CD4-positive, alpha-beta T cell treated with Interleukin-4 for 4 hours (primary cell): ENCODE measurements at regions not wholly inside any gene's neighbourhood (a gene's known extent, or its start where the extent isn't known, plus 50 kb on each side); places are given as distances from the start of the nearest gene placed in this dataset.

Source experiments
- DNase-seq: peaks from one replicate; pipeline ENCODE4 v3.0.0-alpha.2; 2020

- no peak for DNase-seq
These were observed 186.4 kb upstream of the DEFB112 start for GRCh38 chr6:50236164-50236563.

- no peak for DNase-seq
These were observed 190.1 kb upstream of the DEFB112 start for GRCh38 chr6:50239853-50240252.

- DNase-seq: no peak
These were observed 191.3 kb upstream of the DEFB112 start for GRCh38 chr6:50240986-50241385.

- no peak for DNase-seq
These were observed 199.8 kb upstream of the DEFB112 start for GRCh38 chr6:50249493-50249892.

- no peak for DNase-seq
These were observed 207.6 kb upstream of the DEFB112 start for GRCh38 chr6:50257322-50257721.

GRCh38 chr6:50259903-50260302 is 210.2 kb upstream of the DEFB112 start:
- DNase-seq: no peak

- DNase-seq: no peak
These were observed 215.4 kb upstream of the DEFB112 start for GRCh38 chr6:50264995-50265571.

- no peak for DNase-seq
These were observed 220.7 kb upstream of the DEFB112 start for GRCh38 chr6:50270415-50270814.

- DNase-seq: no peak
These were observed 221.5 kb upstream of the DEFB112 start for GRCh38 chr6:50271266-50271665.

- no peak for DNase-seq
These were observed 222.1 kb upstream of the DEFB112 start for GRCh38 chr6:50271817-50272216.

GRCh38 chr6:50272611-50273010 is 222.9 kb upstream of the DEFB112 start:
- no peak for DNase-seq

- no peak for DNase-seq
These were observed 227.1 kb upstream of the DEFB112 start for GRCh38 chr6:50276771-50277261.

- no peak for DNase-seq
These were observed 228.0 kb upstream of the DEFB112 start for GRCh38 chr6:50277774-50278173.

GRCh38 chr6:50278663-50279062 is 228.9 kb upstream of the DEFB112 start:
- no peak for DNase-seq

- no peak for DNase-seq
These were observed 236.0 kb upstream of the DEFB112 start for GRCh38 chr6:50285735-50286134.

- no peak for DNase-seq
These were observed 238.5 kb upstream of the DEFB112 start for GRCh38 chr6:50288241-50288640.

- no peak for DNase-seq
These were observed 239.2 kb upstream of the DEFB112 start for GRCh38 chr6:50288881-50289280.

GRCh38 chr6:50289366-50289765 is 239.6 kb upstream of the DEFB112 start:
- no peak for DNase-seq

- no peak for DNase-seq
These were observed 251.6 kb upstream of the DEFB112 start for GRCh38 chr6:50301307-50301706.

GRCh38 chr6:50305660-50306059 is 255.9 kb upstream of the DEFB112 start:
- DNase-seq: no peak

- DNase-seq: no peak
These were observed 268.8 kb upstream of the DEFB112 start for GRCh38 chr6:50318536-50318935.

GRCh38 chr6:50330347-50330746 is 280.6 kb upstream of the DEFB112 start:
- DNase-seq: no peak

GRCh38 chr6:50330963-50331362 is 281.2 kb upstream of the DEFB112 start:
- DNase-seq: no peak

- no peak for DNase-seq
These were observed 284.0 kb upstream of the DEFB112 start for GRCh38 chr6:50333696-50334095.

GRCh38 chr6:50337532-50338122 is 287.9 kb upstream of the DEFB112 start:
- DNase-seq: no peak
